Retina (tissue), 1 donor: ENCODE measurements at regions not wholly inside any gene's neighbourhood (a gene's known extent, or its start where the extent isn't known, plus 50 kb on each side); places are given as distances from the start of the nearest gene placed in this dataset.
A peak's percentile ranks its signal among the peaks of the same experiment; 100 is the strongest.

Experiments used
- DNase-seq: peaks from one replicate; pipeline ENCODE4 v3.0.0-alpha.2; 2016

- DNase-seq, result no peak
Observed at GRCh38 chr18:47758000-47758399, 172.5 kb downstream of the SMAD2 start.

- DNase-seq, result peak; percentile 81
Observed at GRCh38 chr18:47756364-47757016, 174.0 kb downstream of the SMAD2 start.

DNA sequence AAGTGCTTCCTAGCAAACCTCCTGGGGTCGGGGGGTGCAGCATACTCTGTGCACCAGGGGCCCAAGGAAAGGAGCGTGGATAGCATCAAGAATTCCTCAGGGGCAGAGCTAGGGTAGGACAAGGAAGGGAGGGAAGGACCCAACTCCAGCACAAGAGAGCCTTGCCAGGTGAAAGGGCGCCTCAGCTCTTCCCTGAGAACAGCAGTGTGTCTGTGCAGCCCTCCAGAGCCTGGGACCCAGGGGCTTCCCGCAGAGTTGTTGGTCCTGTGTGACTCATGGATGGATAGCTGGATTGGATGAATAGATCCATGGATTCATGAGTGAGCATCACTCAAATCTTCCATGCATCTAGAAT is 175.4 kb downstream of the SMAD2 start:
- no peak for DNase-seq

GRCh38 chr18:47754311-47755101 is 176.0 kb downstream of the SMAD2 start:
- DNase-seq, result peak; percentile 80

- no peak for DNase-seq
Observed at GRCh38 chr18:47752796-47753645, 177.4 kb downstream of the SMAD2 start.

DNA sequence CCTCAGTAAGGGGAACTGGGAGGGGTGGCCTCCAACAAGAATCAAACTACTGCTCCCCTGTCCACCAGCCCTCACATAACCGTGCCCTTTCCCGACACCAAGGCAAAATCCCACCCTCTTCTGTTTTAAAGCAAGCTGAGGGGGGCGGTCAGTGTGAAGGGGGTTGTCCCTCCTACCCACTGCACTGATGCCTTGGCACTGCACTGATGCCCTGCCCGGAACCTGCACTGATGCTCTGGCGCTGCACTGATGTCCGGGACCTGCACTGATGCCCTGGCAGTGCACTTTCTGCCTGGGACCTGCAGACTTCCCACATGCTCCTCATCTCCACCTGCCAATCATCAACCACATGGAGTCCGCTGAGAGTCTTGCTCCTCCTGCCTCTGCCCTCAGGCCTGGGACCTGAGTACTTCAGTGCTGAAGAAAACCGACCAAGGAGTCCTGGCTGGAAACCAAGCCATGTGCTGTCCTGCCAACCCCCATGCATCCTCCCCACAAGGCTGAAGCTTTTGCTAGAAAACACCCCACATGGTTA is 179.5 kb downstream of the SMAD2 start:
- DNase-seq, result no peak

GRCh38 chr18:47749600-47749973 is 180.9 kb downstream of the SMAD2 start:
- DNase-seq, result no peak

DNA sequence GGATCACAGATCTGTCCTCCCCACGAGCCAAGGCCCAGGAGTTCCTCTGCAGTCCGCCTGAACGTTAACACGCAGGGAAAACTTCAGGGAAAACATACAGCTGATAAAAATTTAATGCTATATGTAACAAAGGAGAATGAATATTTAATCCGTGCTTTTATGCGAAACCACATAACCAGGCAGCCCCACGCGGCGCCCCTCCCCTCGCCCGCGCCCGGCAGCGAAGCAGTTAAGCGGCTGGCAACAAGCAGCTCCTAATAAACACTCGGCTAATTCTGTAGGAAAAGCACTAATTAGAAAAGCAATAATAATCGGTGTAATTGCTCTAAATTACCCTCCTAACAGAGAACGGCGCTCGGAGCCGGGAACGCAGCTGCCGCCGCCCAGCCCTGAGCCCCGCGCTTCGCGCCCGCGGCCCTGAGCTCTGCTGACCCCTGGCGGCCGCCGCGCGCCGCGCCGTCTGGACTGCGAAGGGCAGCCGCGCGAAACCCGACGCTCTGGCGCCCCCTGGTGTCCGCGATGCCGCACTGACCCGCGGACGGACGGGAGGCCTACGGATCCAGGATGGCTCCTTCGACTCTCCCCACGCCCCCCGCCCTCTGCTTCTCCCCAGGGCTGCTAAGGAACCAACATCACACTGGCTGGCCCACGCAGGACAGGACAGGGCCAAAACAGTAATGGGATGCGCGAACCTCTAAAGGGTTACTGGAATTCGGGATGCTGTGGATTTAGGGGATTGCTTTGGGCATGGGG is 181.4 kb downstream of the SMAD2 start:
- DNase-seq, result peak; percentile 93

GRCh38 chr18:47748093-47748796 is 182.2 kb downstream of the SMAD2 start:
- no peak for DNase-seq

DNA sequence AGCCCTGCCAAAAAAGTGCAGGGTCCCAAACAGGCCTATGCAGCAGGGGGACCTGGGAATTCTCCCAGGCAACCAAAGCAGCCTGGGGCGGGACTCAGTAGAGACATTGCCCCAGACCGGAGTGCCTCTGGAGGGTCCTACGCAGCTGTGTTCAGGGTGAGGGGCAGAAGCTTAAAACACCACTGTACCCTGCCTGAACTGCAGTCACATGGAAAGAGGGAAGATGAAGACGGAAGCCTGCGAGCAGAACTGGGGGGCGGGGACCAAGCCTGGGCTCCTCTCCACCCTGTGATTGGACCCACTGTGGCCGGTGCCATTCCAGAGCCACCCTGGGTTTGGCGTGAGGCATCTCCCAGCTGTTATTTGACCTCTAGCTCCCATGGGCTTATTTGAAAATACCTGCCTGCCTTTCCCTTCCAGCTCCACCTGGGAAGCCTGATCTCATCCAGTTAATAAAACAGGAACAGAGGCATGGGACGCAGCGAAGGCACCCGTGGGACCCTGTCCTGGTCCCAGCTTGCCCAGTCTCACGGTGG is 183.1 kb downstream of the SMAD2 start:
- no peak for DNase-seq

- no peak for DNase-seq
Observed at GRCh38 chr18:47746615-47747014, 183.8 kb downstream of the SMAD2 start.

DNA sequence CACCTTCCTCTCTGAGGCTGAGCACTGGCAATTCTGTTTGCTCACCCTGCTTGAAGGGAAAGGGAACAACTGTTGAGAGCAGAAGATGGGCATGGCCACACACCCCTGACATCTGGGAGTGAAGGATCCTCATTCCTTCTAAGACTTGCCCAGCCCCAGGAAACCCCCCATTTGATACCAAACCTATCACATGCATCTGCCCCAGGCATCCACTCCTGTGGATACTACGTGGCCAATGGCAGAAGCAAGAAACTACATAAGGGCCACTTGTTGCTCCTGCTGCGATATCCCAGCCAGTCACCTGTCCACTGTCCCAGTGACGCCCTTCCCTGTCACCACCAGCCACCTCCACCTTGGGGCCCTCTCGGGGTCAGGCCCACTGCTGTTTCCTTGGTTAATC is 185.2 kb downstream of the SMAD2 start:
- no peak for DNase-seq

DNA sequence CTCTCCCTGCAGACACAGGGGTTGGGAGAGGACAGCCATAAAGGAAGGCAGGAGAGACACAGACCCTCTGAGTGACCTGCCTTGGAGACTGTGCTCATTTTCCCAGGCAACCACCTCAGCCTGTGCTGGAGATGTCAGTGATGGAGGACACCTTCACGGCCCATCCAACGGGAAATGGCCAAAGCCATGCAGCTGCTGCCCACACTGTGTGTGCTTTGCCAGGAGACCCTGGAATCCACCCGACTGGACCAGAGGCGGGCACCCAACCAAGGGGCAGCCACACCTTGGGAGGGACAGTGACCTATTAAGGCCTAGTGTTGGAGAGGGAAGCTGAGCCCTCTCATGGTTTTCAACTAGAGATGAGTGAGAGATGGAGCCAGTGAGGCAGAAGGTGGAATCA is 192.5 kb downstream of the SMAD2 start:
- no peak for DNase-seq

DNA sequence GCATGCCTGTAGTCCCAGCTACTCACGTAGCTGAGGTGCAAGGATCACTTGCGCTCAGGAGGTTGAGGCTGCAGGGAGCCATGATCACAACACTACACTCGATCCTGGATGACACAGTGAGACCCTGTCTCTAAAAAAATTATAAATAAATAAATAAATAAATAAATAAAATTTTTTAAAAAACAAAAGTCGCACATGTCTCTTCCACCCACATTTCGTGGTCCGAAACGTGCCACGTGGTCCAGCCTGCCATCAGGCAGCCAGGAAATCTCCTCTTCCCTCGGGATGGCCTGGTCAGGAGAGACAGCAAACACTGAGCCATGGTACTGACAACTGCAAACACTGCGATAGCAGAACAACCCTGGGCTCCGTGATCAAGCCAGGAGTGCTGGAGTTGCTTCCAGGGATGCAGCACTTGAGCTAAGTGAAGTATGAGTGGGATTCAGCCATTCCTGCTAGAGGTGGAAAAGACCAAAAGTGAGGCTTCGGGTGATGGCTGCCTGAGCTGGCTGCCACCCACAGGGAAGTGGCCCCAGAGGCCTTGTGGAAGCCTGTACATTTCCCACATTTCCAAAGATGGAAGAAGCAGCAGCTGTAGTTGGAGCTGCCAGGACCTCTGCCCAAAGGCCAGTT is 193.1 kb downstream of the SMAD2 start:
- DNase-seq, result no peak

GRCh38 chr18:47736376-47737140 is 193.9 kb downstream of the SMAD2 start:
- no peak for DNase-seq

- DNase-seq, result no peak
Observed at GRCh38 chr18:47735041-47735702, 195.3 kb downstream of the SMAD2 start.

- DNase-seq, result no peak
Observed at GRCh38 chr18:47731276-47731675, 199.2 kb downstream of the SMAD2 start.

DNA sequence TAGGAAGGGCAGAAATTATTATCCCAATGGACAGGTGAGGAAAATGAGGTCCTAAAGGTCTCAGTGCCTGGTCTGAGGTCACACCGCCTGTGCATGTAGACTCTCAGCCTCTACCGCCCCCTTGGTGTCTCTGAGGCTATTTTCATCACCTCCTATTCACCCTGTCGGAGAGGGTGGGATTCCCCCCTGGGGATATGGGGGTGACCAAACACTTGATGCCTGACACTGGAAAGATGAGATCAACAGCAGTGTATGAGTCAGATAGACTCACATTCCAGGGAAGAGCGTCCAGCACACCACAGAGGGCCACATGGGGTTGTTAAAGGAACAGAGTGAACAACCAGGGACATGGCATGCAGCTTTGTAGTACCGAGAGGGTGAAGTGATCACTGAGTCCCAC is 199.7 kb downstream of the SMAD2 start:
- no peak for DNase-seq

- no peak for DNase-seq
Observed at GRCh38 chr18:47729356-47729755, 201.1 kb downstream of the SMAD2 start.

DNA sequence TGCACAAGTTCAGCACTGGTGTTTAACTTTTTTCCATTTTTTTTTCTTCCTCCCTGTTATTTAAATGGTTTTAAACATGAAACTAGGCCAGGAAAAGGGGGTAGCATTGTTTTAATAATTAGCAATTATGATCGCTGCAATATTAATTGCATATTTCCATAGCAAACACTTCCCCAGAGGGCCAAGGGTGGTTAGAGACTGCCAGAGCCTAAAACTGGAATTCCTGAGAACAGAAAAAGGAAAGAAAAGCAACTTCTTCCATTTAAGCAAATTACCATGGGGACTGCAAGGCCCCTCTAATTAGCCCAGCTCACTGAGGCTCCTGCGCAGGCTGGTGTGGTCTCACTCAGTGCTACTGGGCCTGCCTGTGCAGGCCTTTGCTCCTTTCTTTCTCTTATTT is 201.5 kb downstream of the SMAD2 start:
- DNase-seq, result no peak
